Right hindlimb (tissue), 1 donor: ENCODE measurements at regions not wholly inside any gene's neighbourhood (a gene's known extent, or its start where the extent isn't known, plus 50 kb on each side); places are given as distances from the start of the nearest gene placed in this dataset.

ENCODE experiments used
- DNase-seq: peaks from one replicate; pipeline ENCODE4 v3.0.0-alpha.2; 2018

- peak; percentile 50 for DNase-seq
Measured at GRCh38 chr2:45274250-45274926, 265.1 kb upstream of the SIX2 start.

- no peak for DNase-seq
Measured at GRCh38 chr2:45273412-45274249, 264.4 kb upstream of the SIX2 start.

GRCh38 chr2:45272549-45273265 is 263.5 kb upstream of the SIX2 start:
- DNase-seq: no peak

GRCh38 chr2:45269149-45269793 is 260.0 kb upstream of the SIX2 start:
- no peak for DNase-seq

- no peak for DNase-seq
Measured at GRCh38 chr2:45268631-45269030, 259.4 kb upstream of the SIX2 start.

GRCh38 chr2:45267062-45267792 is 258.0 kb upstream of the SIX2 start:
- DNase-seq: no peak

- no peak for DNase-seq
Measured at GRCh38 chr2:45265336-45265735, 256.1 kb upstream of the SIX2 start.

DNA sequence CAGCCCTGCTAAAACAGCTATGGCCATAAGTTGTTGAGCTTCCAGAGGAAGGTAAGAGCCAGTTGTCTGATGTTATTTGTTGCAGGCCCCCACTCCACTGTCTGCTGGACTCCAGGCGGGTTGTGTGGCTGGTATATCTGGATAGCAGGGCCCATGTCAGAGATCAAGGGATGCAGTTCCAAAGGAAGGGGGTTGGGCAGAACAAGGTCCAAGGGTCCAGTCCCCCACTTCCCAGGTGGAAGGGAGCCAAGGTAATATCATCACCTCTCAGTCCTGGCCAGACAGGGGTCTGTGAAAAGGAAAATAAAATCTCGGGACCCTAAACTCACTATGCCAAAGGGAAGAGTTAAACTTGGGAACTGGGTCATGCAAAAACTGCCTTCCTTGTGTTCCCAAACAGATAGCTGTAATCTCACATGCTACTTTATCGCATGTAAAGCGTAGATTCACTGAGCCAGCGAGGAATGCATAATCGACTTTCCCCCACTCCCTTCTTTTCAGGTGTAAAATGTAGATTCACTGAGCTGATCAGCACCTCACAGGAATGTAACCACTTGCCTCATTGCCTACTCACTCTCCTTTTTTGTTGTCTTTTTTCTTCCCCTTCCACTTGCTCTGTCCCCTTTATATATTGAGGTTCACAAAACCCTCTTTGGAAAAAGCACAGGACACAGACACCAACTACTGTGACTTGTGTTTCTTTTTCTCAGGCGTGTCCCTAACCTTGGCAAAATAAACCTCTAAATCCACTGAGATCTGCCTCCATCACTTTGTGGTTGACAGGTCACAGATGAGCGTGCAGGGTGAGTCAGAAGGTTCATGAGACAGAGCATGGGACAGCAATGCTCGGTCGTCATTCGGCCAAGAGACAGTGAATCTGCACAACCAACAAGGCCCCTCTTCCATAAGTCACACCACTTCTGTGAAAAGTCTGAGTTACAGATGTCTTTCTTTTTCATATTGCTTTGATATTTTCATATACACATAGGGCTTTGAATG is 255.3 kb upstream of the SIX2 start:
- DNase-seq: no peak

DNA sequence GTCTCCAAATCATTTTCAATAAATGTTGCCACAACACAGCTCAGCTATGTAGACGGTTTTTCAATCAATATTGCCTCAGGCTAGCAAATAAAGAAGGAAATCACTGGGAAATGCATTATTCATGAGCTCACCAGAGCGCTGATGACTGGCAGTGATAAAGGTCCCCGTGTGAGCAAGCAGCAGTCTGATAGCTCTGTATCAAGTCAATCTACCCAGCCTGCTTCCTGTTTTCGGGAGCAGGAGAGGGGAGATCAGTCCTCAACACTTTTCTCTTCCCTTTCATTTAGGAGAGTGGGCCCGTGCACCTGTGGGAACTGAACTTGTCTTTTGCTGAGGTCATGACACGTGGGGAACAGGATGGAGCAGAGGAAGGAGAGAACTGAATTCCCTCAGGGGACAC is 253.9 kb upstream of the SIX2 start:
- DNase-seq: no peak

GRCh38 chr2:45261746-45262145 is 252.5 kb upstream of the SIX2 start:
- DNase-seq: no peak

GRCh38 chr2:45260946-45261345 is 251.7 kb upstream of the SIX2 start:
- DNase-seq: no peak

- DNase-seq: no peak
Measured at GRCh38 chr2:45259547-45260160, 250.4 kb upstream of the SIX2 start.

DNA sequence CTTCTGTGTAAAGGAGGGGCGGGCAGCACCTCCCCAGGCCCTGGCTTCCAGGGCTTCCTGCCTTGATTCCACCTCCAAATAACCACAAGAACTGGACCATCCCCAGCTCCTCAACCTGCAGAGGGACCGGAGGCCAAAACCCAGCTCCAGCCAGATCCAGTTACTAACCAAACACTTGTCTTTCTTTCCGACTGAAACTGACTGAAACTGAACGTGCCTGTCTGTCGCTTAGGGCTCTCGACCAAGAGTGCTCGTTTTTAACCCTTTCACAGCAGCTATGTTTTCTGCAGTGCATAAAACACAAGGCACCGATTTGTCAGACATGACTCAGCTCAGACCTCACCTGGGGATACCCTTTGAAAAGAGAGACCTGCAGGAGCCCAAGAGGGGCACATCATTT is 249.9 kb upstream of the SIX2 start:
- DNase-seq: peak; percentile 71

DNA sequence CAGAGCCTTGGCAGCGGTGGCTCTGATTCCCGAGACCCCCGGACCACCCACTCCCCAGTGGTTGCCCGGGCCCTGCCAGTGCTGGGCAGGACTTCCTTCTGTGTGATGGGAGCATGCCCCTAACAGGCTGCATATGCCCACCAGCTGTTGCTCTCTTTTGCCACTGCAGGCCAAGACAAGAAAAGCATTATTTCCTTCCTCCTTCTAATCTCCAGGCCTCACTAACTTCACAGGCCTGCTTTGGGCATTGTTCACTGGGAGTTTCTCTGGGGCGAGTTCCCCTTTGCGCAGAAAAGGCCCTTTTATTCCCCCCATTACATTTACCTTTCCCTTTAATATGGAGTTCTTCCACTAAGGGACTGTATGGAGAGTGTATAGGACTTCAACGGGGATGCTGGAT is 249.1 kb upstream of the SIX2 start:
- DNase-seq: no peak

DNA sequence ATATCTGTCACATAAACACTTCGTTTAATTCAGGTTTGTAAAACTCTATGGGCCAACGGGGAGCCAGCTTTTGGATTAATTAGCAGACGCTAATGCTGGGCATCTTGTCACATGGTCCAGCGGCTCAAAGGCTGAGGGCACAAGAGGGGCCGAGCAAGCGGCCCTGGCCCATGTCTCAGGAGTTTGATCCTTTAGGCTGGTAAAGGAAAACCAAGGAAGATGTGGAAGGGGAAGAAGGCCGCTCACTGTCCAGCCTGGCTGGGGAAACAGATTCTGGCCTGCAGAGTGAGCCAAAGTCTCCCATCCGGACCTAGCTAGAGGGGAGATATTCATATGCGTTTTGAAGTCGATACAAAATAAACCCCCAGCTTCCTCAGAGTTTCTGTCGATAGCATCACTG is 248.6 kb upstream of the SIX2 start:
- no peak for DNase-seq

DNA sequence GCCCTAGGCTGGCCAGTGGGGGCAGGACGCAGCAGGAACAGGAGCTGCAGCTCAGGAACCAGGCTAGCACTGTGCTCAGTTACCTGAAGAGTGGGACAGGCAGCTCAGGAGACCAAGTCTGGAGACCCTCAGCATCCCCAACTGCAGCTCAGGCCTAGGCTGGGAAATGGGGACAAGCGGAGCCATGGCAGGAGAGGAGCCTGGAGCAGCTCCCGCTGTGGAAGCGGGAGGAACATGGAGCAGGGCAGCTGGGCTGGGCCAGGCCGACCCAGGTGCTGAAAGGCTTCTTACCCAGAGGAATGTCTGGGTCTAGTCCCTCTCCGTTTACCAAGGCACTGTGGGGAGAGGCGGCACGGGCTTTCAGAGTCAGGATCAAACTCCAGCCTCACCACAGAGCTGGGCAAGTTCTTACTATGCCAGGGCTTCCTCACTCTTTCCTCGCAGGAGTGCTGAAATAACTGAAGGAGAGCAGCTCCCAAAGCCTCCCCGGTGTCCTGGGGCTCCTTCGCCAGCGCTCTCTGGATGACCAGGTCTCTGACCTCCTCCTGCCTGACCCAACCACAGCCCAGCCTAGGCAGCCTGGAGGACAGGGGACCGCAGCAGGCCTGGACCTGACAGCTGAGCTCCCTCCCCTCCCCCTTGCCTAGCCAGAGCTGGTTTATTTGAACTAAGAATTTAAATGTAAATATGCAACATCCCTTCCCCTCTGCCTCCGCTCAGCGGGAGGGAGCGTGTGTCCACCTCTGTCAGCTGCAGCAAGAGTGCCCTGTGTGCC is 247.8 kb upstream of the SIX2 start:
- DNase-seq: no peak

DNA sequence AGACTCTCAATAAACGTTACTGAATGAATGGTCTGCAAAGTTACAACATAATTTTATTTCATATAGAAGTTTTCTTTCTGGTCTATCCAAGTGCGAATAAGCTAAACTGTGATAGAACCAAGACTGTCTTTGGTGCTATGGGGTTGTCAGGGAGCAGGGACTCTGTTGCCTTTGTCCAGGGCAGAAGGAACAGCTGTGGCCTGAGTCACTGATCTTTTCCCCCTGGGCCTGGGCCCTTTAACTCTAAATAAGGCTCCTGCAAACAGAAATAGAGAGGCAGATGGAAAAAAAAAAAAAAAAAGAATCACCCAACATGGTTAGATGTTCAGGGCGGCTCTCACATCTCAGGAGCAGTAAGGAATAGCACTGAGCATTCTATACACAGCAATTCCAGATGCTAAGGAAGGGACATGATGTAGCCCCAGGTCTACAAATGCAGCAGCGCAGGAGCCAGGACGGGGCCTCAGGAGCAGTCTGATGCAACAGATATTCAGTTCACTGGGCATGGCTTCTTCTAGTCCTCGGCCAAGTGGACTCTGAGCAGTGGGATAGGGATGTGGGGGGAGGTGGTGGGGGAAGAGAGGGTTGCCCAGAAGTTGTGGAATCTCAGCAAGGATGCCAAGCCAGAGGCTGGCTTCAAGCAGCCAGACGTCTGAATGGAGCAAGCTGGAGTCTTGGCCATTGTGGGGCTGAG is 247.1 kb upstream of the SIX2 start:
- DNase-seq: peak; percentile 79

GRCh38 chr2:45255563-45255962 is 246.3 kb upstream of the SIX2 start:
- no peak for DNase-seq

- no peak for DNase-seq
Measured at GRCh38 chr2:45254025-45254424, 244.8 kb upstream of the SIX2 start.
